H9 (cell line): ENCODE measurements at regions not wholly inside any gene's neighbourhood (a gene's known extent, or its start where the extent isn't known, plus 50 kb on each side); places are given as distances from the start of the nearest gene placed in this dataset.

Experiments
- DNase-seq: peaks from one replicate; pipeline ENCODE4 v3.0.0-alpha.2; 2017
- H2AFZ ChIP-seq: one replicate; pipeline ENCODE4 v1.6.1; 2013; ENCODE audit warnings: mild to moderate bottlenecking, low read length, control low read depth, moderate library complexity
- H2AK5ac ChIP-seq: 2 replicates; pipeline ENCODE4 v1.6.1; 2013; ENCODE audit warnings: low read length, control low read depth, mixed read lengths; ENCODE audit not compliant: insufficient read length
- H2BK120ac ChIP-seq: one replicate; pipeline ENCODE4 v1.6.1; 2013; ENCODE audit warnings: low read depth, mild to moderate bottlenecking, low read length, control low read depth, inconsistent platforms; ENCODE audit not compliant: poor library complexity, severe bottlenecking
- H2BK12ac ChIP-seq: 2 replicates; pipeline ENCODE4 v1.6.1; 2013; ENCODE audit warnings: low read length, control low read depth, mixed read lengths, low read depth; ENCODE audit not compliant: insufficient read length
- H2BK15ac ChIP-seq: 2 replicates; pipeline ENCODE4 v1.6.1; 2013; ENCODE audit warnings: low read depth, low read length, control low read depth
- H2BK20ac ChIP-seq: one replicate; pipeline ENCODE4 v1.6.1; 2013; ENCODE audit warnings: low read depth, mild to moderate bottlenecking, low read length, control low read depth, inconsistent platforms; ENCODE audit not compliant: poor library complexity, severe bottlenecking
- H2BK5ac ChIP-seq: 2 replicates; pipeline ENCODE4 v1.6.1; 2013; ENCODE audit warnings: low read length, control low read depth, mixed read lengths; ENCODE audit not compliant: insufficient read length
- H3K14ac ChIP-seq: 2 replicates; pipeline ENCODE4 v1.6.1; 2013; ENCODE audit warnings: low read length, control low read depth; ENCODE audit not compliant: insufficient read depth
- H3K18ac ChIP-seq: 2 replicates; pipeline ENCODE4 v1.6.1; 2013; ENCODE audit warnings: low read depth, mild to moderate bottlenecking, mixed read lengths, low read length, control low read depth; ENCODE audit not compliant: insufficient read length
- H3K23ac ChIP-seq: 2 replicates; pipeline ENCODE4 v1.6.1; 2013; ENCODE audit warnings: low read length, control low read depth, mixed read lengths, low read depth; ENCODE audit not compliant: insufficient read length
- H3K23me2 ChIP-seq: 2 replicates; pipeline ENCODE4 v1.6.1; 2013; ENCODE audit warnings: low read depth, mild to moderate bottlenecking, mixed read lengths, low read length, control low read depth; ENCODE audit not compliant: insufficient read length, poor library complexity, severe bottlenecking
- H3K27ac ChIP-seq: 2 replicates; pipeline ENCODE4 v1.5.1; 2013; ENCODE audit warnings: low read length, control low read depth, mixed read lengths, low read depth; ENCODE audit not compliant: insufficient read length
- H3K27me3 ChIP-seq: 2 replicates; pipeline ENCODE4 v1.6.1; 2013; ENCODE audit warnings: low read length, control low read depth, inconsistent platforms; ENCODE audit not compliant: insufficient read depth
- H3K4ac ChIP-seq: 2 replicates; pipeline ENCODE4 v1.6.1; 2013; ENCODE audit warnings: low read depth, mild to moderate bottlenecking, control low read depth, inconsistent platforms, low read length, moderate library complexity
- H3K4me1 ChIP-seq: 2 replicates; pipeline ENCODE4 v1.6.1; 2013; ENCODE audit warnings: low read length, control low read depth, inconsistent platforms; ENCODE audit not compliant: insufficient read depth
- H3K4me2 ChIP-seq: 2 replicates; pipeline ENCODE4 v1.6.1; 2013; ENCODE audit warnings: low read length, control low read depth, mixed read lengths; ENCODE audit not compliant: insufficient read length, insufficient read depth
- H3K56ac ChIP-seq: 2 replicates; pipeline ENCODE4 v1.6.1; 2013; ENCODE audit warnings: low read depth, mild to moderate bottlenecking, mixed read lengths, low read length, control low read depth; ENCODE audit not compliant: insufficient read length
- H3K79me1 ChIP-seq: 2 replicates; pipeline ENCODE4 v1.6.1; 2013; ENCODE audit warnings: low read depth, mild to moderate bottlenecking, moderate library complexity, low read length, control low read depth, inconsistent platforms; ENCODE audit not compliant: insufficient read depth, poor library complexity, severe bottlenecking
- H3K79me2 ChIP-seq: 2 replicates; pipeline ENCODE4 v1.6.1; 2013; ENCODE audit warnings: low read length, control low read depth, inconsistent platforms; ENCODE audit not compliant: insufficient read depth
- H3K9ac ChIP-seq: 2 replicates; pipeline ENCODE4 v1.6.1; 2013; ENCODE audit warnings: low read length, control low read depth, mixed read lengths; ENCODE audit not compliant: insufficient read length; ENCODE audit errors: extremely low read depth
- H3K9me3 ChIP-seq: one replicate; pipeline ENCODE4 v1.6.1; 2013; ENCODE audit warnings: low read depth, low read length, inconsistent platforms; ENCODE audit not compliant: control insufficient read depth
- H3T11ph ChIP-seq: one replicate; pipeline ENCODE4 v1.6.1; 2013; ENCODE audit warnings: mild to moderate bottlenecking, low read length, control low read depth, inconsistent platforms
- H4K20me1 ChIP-seq: one replicate; pipeline ENCODE4 v1.6.1; 2013; ENCODE audit not compliant: control insufficient read depth, insufficient read length, insufficient read depth
- H4K5ac ChIP-seq: 2 replicates; pipeline ENCODE4 v1.6.1; 2013; ENCODE audit warnings: low read depth, mild to moderate bottlenecking, mixed read lengths, low read length, control low read depth; ENCODE audit not compliant: insufficient read length
- H4K8ac ChIP-seq: replicated peaks from 2 replicates; pipeline ENCODE4 v1.6.1; 2013; ENCODE audit warnings: low read length, control low read depth, mixed read lengths, low read depth; ENCODE audit not compliant: insufficient read length
- H4K91ac ChIP-seq: 2 replicates; pipeline ENCODE4 v1.6.1; 2013; ENCODE audit warnings: low read depth, mild to moderate bottlenecking, moderate library complexity, mixed read lengths, low read length, control low read depth; ENCODE audit not compliant: insufficient read length
- H3K27ac Mint-ChIP-seq, 3 experiments: 2 replicates in 2 of 3; 3 replicates in 1 of 3; pipeline ENCODE4 v1.8.0; 2020 to 2021; ENCODE audit warnings: mixed read lengths in 3 of 3, mild to moderate bottlenecking in 1 of 3, moderate library complexity in 1 of 3
- H3K27me3 Mint-ChIP-seq: 2 replicates; pipeline ENCODE4 v1.8.0; 2021; ENCODE audit warnings: low read depth, mild to moderate bottlenecking, moderate library complexity, mixed read lengths
- H3K36me3 Mint-ChIP-seq, 3 experiments: 2 replicates in 2 of 3; 3 replicates in 1 of 3; pipeline ENCODE4 v1.8.0; 2020 to 2021; ENCODE audit warnings: low read depth in 3 of 3, mixed read lengths in 3 of 3; ENCODE audit not compliant: insufficient read depth in 1 of 3
- H3K4me1 Mint-ChIP-seq, 2 experiments: 2 replicates each; pipeline ENCODE4 v1.8.0; 2020; ENCODE audit warnings: mixed read lengths in 2 of 2
- H3K4me3 Mint-ChIP-seq, 2 experiments: 2 replicates in 1 of 2; 3 replicates in 1 of 2; pipeline ENCODE4 v1.8.0; 2020 to 2021; ENCODE audit warnings: mild to moderate bottlenecking in 2 of 2, mixed read lengths in 2 of 2, moderate library complexity in 1 of 2
- H3K9me3 Mint-ChIP-seq, 2 experiments: 2 replicates in 1 of 2; 3 replicates in 1 of 2; pipeline ENCODE4 v1.8.0; 2020; ENCODE audit warnings: mild to moderate bottlenecking in 2 of 2, mixed read lengths in 2 of 2, moderate library complexity in 1 of 2
- CTCF ChIP-seq: fragments of 200-600 bp; sonication (generic); conservative IDR thresholded peaks from 3 replicates; pipeline ENCODE4 v1.8.0; 2021; ENCODE audit warnings: antibody characterized with exemption, mild to moderate bottlenecking
- WGBS: extraction: QIAGEN DNeasy Blood & Tissue Kit; methylation state at CpG from one replicate; pipeline ENCODE4 v1.1.7; 2013; ENCODE audit warnings: missing lambda C conversion rate, low lambda C conversion rate, mixed read lengths; ENCODE audit not compliant: insufficient read length; ENCODE audit errors: extremely low coverage; 5-methylcytosine and 5-hydroxymethylcytosine counted together

DNA sequence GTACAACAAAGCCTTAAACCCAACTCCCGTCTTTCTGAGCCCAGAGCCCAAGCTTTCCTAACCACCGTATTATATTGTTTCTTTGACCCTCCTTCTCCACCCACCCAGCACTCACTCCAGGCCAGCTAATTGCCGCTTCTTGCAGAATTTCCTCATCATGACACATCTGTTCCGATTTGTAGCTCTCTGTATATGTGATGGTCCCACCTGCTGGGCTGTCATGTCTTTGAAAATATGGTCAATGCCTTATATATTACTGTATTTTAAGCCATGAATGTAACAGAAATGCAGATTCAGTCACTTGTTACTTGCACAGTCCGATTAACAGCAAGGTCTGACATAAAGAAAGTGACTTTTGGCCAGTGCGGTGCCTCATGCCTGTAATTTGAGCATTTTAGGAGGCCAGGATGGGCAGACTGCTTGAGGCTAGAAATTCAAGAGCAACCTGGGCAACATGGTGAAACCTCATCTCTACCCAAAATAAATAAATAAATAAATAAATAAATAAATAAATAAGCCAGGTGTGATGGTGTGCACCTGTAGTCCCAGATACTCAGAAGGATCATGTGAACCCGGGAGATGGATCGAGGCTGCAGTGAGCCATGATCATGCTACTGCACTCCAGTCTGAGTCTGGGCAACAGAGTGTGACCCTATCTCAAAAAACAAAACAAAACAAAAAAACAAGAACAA lies 359.8 kb downstream of the ATP23 start:
- Histone ChIP-seq H2AFZ (no peak overlapping the region), H3K23ac (no peak overlapping the region), H3K79me1 (no peaks in the 10 kb centered on the region), H3K23me2 (no peaks in the 10 kb centered on the region), H4K5ac (no peak overlapping the region), H2BK12ac (no peak overlapping the region), H3K4me2 (no peak overlapping the region), H3K27me3 (no peaks in the 10 kb centered on the region), H4K91ac (no peak overlapping the region), H3K27ac (no peak overlapping the region), H4K8ac (no peak overlapping the region), H2BK20ac (no peak overlapping the region), H4K20me1 (no peaks in the 10 kb centered on the region), H3K18ac (no peak overlapping the region), H3T11ph (no peak overlapping the region), H3K9ac (no peak overlapping the region), H3K14ac (no peak overlapping the region), H2BK120ac (no peak overlapping the region), H2BK15ac (no peak overlapping the region), H2AK5ac (no peak overlapping the region), H3K56ac (no peak overlapping the region), H3K4ac (no peak overlapping the region), H3K9me3 (no peaks in the 10 kb centered on the region), H3K4me1 (peaks cover 3% of the 10 kb centered on the region; the same call in 1 of the 2 replicates), H2BK5ac (no peak overlapping the region), H3K79me2 (no peaks in the 10 kb centered on the region)
- Mint-ChIP-seq H3K4me1 (peaks cover 18 to 21% of the 10 kb centered on the region in 2 experiments), H3K9me3 (no peaks in the 10 kb centered on the region), H3K4me3 (no peak overlapping the region), H3K27me3 (no peaks in the 10 kb centered on the region), H3K27ac (no peak overlapping the region), H3K36me3 (no peaks in the 10 kb centered on the region; a peak in 1 of 7 replicates)
- no CpG with 5 or more reads among the region's 8 CpGs for WGBS
- DNase-seq = no peak
- TF ChIP-seq CTCF = no peak
